Loucy (cell line): ENCODE measurements at regions not wholly inside any gene's neighbourhood (a gene's known extent, or its start where the extent isn't known, plus 50 kb on each side); places are given as distances from the start of the nearest gene placed in this dataset.

Source experiments
- H2AFZ ChIP-seq: fragments of 200-600 bp; sonication (generic); 2 replicates; pipeline ENCODE4 v1.6.0; 2016; ENCODE audit warnings: antibody characterized with exemption, mild to moderate bottlenecking, low read length, moderate library complexity
- H3F3A ChIP-seq: fragments of 200-600 bp; 2 replicates; pipeline ENCODE4 v1.6.0; 2016; ENCODE audit warnings: antibody characterized with exemption, low read depth, mild to moderate bottlenecking
- H3K27me3 ChIP-seq: fragments of 200-600 bp; sonication (generic); 2 replicates; pipeline ENCODE4 v1.6.1; 2014; ENCODE audit warnings: low read length, mild to moderate bottlenecking; ENCODE audit not compliant: insufficient read depth, poor library complexity, severe bottlenecking
- H3K36me3 ChIP-seq: fragments of 200-600 bp; sonication (generic); 2 replicates; pipeline ENCODE4 v1.6.1; 2016; ENCODE audit warnings: low read length; ENCODE audit not compliant: insufficient read depth
- H3K4me1 ChIP-seq: fragments of 200-600 bp; sonication (generic); 2 replicates; pipeline ENCODE4 v1.5.1; 2014; ENCODE audit warnings: low read length, mild to moderate bottlenecking; ENCODE audit not compliant: insufficient read depth, poor library complexity, severe bottlenecking
- H3K4me2 ChIP-seq: fragments of 200-600 bp; sonication (generic); 2 replicates; pipeline ENCODE4 v1.6.0; 2014; ENCODE audit warnings: antibody characterized with exemption, low read length, low read depth, mild to moderate bottlenecking; ENCODE audit not compliant: poor library complexity, severe bottlenecking
- H3K4me3 ChIP-seq: fragments of 200-600 bp; sonication (generic); 2 replicates; pipeline ENCODE4 v1.5.1; 2014; ENCODE audit warnings: low read length, mild to moderate bottlenecking, mixed read lengths; ENCODE audit not compliant: poor library complexity, severe bottlenecking
- H3K79me2 ChIP-seq: fragments of 200-600 bp; sonication (generic); 2 replicates; pipeline ENCODE4 v1.6.1; 2014; ENCODE audit warnings: low read length; ENCODE audit not compliant: insufficient read depth
- H3K9ac ChIP-seq: fragments of 200-600 bp; sonication (generic); 2 replicates; pipeline ENCODE4 v1.6.0; 2014; ENCODE audit warnings: mild to moderate bottlenecking, low read depth, low read length, moderate library complexity; ENCODE audit not compliant: poor library complexity, severe bottlenecking
- H3K9me2 ChIP-seq: fragments of 200-600 bp; sonication (generic); replicated peaks from 2 replicates; pipeline ENCODE4 v1.6.1; 2016; ENCODE audit warnings: low read depth, low read length, mixed read lengths
- H3K9me3 ChIP-seq: fragments of 200-600 bp; sonication (generic); 2 replicates; pipeline ENCODE4 v1.6.1; 2014; ENCODE audit warnings: mild to moderate bottlenecking, antibody characterized with exemption, low read length, low read depth; ENCODE audit not compliant: insufficient read depth
- H4K20me1 ChIP-seq: fragments of 200-600 bp; sonication (generic); 2 replicates; pipeline ENCODE4 v1.6.0; 2014; ENCODE audit warnings: antibody characterized with exemption, low read length, mild to moderate bottlenecking; ENCODE audit not compliant: insufficient read depth, poor library complexity, severe bottlenecking
- CTCF ChIP-seq: fragments of 200-600 bp; sonication (generic); conservative IDR thresholded peaks from 2 replicates; pipeline ENCODE4 v1.5.1; 2014; ENCODE audit warnings: mild to moderate bottlenecking, antibody characterized with exemption, low read length
- EZH2phosphoT487 ChIP-seq: fragments of 200-600 bp; IDR thresholded peaks from 2 replicates; pipeline ENCODE4 v1.6.1; 2018; ENCODE audit warnings: antibody characterized with exemption, mild to moderate bottlenecking, moderate library complexity, borderline replicate concordance

GRCh38 chr4:10299601-10300000, 157.6 kb downstream of the ZNF518B start:
- Histone ChIP-seq H3K79me2 (no peaks in the 10 kb centered on the region), H3K9me2 (no peaks in the 10 kb centered on the region), H3K4me2 (no peak overlapping the region), H3F3A (no peaks in the 10 kb centered on the region), H2AFZ (no peak overlapping the region), H3K9ac (no peak overlapping the region), H3K9me3 (no peaks in the 10 kb centered on the region), H4K20me1 (no peaks in the 10 kb centered on the region), H3K27me3 (no peaks in the 10 kb centered on the region), H3K36me3 (no peaks in the 10 kb centered on the region), H3K4me1 (peaks cover 15% of the 10 kb centered on the region), H3K4me3 (no peak overlapping the region)
- TF ChIP-seq CTCF (no peak), EZH2phosphoT487 (no peak)

GRCh38 chr4:10298681-10299080, 158.5 kb downstream of the ZNF518B start:
- Histone ChIP-seq H4K20me1 (no peaks in the 10 kb centered on the region), H2AFZ (no peak overlapping the region), H3K4me1 (peaks cover 22% of the 10 kb centered on the region), H3K27me3 (no peaks in the 10 kb centered on the region), H3K79me2 (no peaks in the 10 kb centered on the region), H3K9me3 (no peaks in the 10 kb centered on the region), H3K4me2 (no peak overlapping the region), H3K4me3 (no peak overlapping the region), H3K9ac (no peak overlapping the region), H3F3A (no peaks in the 10 kb centered on the region), H3K36me3 (no peaks in the 10 kb centered on the region), H3K9me2 (no peaks in the 10 kb centered on the region)
- no peak for TF ChIP-seq EZH2phosphoT487
- no peak for TF ChIP-seq CTCF

GRCh38 chr4:10296730-10297129, 160.5 kb downstream of the ZNF518B start:
- H3K4me2 ChIP-seq: no peak overlapping the region
- H3K36me3 ChIP-seq: no peaks in the 10 kb centered on the region
- H3K79me2 ChIP-seq: no peaks in the 10 kb centered on the region
- H3K9me3 ChIP-seq: no peaks in the 10 kb centered on the region
- no peaks in the 10 kb centered on the region for H3K9me2 ChIP-seq
- TF ChIP-seq CTCF: no peak
- no peak overlapping the region for H2AFZ ChIP-seq
- no peaks in the 10 kb centered on the region for H4K20me1 ChIP-seq
- H3K27me3 ChIP-seq: no peaks in the 10 kb centered on the region
- peaks cover 22% of the 10 kb centered on the region for H3K4me1 ChIP-seq
- no peak overlapping the region for H3K4me3 ChIP-seq
- H3K9ac ChIP-seq: no peak overlapping the region
- no peaks in the 10 kb centered on the region for H3F3A ChIP-seq
